ENCODE measurements at regions not wholly inside any gene's neighbourhood (a gene's known extent, or its start where the extent isn't known, plus 50 kb on each side); places are given as distances from the start of the nearest gene placed in this dataset.

DNA sequence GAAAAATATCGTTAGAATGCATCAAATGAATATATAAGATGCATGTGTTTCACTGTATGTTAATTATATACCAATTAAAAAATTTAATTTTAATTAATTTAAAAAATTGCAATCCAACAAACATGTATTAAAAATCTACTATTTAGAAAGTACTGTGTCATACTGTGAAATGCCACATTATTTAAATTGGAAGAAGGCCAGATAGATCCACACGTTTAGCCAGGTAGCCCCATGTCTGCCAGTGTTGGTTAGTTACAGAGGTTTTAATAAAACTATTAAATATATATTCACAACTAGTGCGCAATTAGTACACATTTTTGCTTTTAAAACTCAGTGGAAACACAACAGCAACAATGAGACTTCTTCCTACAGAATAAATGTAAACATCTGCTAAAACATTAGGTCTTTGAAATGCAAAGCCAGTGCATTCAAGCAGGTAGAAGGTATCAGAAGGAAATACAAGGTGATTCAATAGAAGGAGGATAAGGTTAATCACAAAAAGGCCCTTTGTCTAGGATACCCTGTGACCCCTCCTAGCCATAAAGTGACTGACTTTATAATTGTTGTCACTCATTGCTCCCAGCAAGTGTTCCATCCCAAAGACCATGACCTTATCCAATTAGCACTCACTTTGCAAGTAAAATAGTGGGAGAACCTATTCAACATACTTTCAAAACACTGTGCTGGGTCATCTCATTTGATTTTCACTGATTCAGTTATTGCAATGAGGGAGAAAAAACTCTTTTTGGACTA is 211.5 kb downstream of the TTLL7 start:
- TF ChIP-seq GATA3 (IDR thresholded peaks at IDR 0.05; ENCODE audit: low read depth, low read length) (no peak), GATA2 (IDR thresholded peaks at IDR 0.05; ENCODE audit: low read depth, low read length) (no peak)

DNA sequence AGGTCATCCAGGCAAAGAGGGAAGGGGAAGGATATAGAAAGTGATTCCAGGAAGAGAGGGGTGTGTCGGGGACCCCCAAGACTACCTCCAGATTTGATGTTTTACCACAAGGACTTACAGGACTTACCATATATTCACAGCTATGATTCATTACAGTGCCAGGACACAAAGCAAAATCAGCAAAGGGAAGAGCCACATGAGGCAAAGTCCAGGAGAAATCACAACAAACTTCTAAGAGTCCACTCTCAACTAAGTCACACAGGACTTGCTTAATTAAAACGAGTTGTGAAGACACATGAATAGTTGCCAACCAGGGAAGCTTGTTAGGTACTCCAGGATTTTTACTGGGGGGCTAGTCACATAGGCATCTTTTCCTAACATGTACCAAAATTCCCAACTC is 217.3 kb downstream of the TTLL7 start:
- TF ChIP-seq GATA2 (IDR thresholded peaks at IDR 0.05; ENCODE audit: low read depth, low read length) (no peak), GATA3 (IDR thresholded peaks at IDR 0.05; ENCODE audit: low read depth, low read length) (no peak)

DNA sequence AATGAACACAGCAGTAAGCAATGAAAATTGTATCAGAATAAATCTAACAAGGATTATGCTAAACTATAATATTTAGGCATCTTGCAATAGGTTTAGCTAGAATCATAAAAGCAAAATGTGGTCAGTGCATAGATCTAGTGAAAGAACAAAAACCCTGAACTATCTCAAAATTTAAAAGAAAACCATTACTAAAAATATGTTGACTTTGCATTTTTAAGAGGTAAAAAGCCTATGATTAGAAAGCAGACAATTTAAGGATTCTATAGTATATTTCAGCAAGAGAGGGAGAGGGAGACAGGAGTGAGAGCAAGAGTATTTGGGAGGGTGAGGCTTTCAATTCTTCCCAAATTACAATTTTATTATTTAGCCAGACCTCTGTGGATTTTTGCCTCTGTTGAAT is 219.4 kb downstream of the TTLL7 start:
- no peak for TF ChIP-seq GATA2 (IDR thresholded peaks at IDR 0.05; ENCODE audit: low read depth, low read length)
- no peak for TF ChIP-seq GATA3 (IDR thresholded peaks at IDR 0.05; ENCODE audit: low read depth, low read length)

DNA sequence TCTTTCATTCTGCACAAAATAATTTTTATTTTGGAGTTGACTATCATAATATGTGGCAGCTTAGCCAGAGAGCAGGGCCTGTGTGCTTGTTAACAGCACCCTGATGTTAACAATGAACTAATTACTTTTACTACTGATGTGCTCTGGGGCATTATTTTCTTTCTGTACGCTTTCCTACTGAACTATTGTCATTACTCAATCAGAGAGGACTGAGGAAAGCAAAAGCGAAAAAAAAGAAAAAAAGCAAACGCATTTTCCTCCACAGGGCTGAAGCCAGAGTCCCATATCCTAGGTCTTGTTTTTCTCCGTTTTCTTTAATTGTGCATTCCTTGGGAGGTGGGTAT is 221.2 kb downstream of the TTLL7 start:
- no peak for TF ChIP-seq GATA2 (IDR thresholded peaks at IDR 0.05; ENCODE audit: low read depth, low read length)
- no peak for TF ChIP-seq GATA3 (IDR thresholded peaks at IDR 0.05; ENCODE audit: low read depth, low read length)

DNA sequence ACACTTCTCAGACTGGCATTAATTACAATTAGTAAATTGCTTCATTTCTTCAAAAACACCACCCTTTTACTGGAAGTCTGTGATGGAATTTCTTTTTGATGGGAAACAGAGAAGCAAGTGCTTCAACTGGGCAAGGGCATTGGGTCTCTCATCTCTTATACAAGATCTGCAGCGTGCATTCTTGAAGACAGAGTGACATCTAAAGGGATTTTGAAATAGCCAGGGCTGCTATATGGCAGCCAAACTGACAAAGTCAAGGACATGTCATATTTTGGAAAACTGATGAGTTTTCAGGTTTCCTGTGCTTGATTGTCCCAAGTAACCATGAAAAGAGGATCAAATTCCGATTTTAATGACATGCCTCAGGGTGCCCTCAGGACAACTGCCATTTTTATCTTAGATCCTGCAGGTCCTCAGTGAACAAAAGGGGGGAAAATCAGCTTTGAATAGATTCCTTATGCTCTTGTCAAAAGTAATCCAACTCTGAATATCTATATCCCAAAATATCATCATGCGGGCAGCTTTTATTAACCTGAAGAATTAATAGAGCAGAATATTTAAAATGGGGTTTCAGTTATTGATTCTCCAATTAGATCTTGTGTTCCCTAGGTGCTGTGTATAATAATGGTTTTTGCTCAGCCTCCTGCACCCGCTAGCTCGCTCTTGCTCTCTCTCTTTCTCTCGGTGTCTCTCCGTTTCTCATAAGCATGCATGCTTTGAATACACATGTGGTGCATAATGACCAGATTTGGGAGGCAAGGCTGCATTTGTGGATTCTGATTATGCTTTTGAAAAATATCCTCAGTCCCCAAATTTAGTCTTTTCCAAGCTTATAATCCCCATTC is 221.8 kb downstream of the TTLL7 start:
- no peak for TF ChIP-seq GATA3 (IDR thresholded peaks at IDR 0.05; ENCODE audit: low read depth, low read length)
- TF ChIP-seq GATA2 (IDR thresholded peaks at IDR 0.05; ENCODE audit: low read depth, low read length) = no peak

DNA sequence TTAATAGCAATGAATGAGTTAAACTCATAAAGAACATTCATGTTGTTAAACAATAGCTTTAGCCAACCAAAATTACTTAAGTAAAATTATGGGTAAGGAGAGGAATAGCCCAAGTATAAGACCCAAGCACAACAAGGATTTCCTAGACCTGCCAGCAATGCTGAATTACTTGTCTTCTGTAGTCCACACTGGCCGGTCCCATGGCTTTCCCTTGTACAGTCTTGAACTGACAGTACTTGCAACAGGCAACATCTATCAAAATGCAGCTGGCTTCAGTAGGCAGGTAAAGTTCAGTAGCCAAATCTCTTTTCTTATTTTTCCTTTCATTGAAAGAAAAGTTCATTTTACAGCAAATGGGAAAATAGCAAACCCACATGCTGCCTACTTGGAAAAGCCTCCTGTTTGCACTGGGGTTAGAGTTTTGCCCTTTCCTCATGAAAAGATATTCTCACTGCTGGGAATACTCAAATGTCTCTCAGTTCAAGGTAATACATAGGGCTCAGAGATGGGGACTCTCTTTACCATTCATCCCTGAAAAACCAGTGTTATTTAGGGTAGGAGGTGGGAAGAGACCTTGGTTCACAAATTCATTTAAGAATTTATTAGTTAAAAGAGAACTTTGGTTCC is 222.8 kb downstream of the TTLL7 start:
- TF ChIP-seq GATA2 (IDR thresholded peaks at IDR 0.05; ENCODE audit: low read depth, low read length) = no peak
- no peak for TF ChIP-seq GATA3 (IDR thresholded peaks at IDR 0.05; ENCODE audit: low read depth, low read length)

DNA sequence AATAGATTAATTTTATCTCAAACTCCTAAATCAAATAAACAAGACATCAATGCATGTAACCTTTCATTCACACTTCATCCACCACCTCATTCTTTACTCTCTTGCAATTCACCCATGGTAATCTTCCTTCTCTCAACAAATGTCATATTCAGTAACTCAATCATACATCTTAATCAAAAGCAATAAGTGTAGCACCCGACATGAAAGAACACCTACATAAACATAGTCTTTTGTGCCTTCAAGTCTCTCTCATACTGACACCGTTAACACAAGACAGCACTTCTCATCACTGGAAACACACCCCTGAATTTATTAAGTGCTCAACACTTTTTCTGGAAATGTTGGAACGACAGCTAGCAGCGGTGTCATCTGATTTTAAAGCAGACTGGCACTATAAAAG is 225.9 kb downstream of the TTLL7 start:
- no peak for TF ChIP-seq GATA3 (IDR thresholded peaks at IDR 0.05; ENCODE audit: low read depth, low read length)
- no peak for TF ChIP-seq GATA2 (IDR thresholded peaks at IDR 0.05; ENCODE audit: low read depth, low read length)

DNA sequence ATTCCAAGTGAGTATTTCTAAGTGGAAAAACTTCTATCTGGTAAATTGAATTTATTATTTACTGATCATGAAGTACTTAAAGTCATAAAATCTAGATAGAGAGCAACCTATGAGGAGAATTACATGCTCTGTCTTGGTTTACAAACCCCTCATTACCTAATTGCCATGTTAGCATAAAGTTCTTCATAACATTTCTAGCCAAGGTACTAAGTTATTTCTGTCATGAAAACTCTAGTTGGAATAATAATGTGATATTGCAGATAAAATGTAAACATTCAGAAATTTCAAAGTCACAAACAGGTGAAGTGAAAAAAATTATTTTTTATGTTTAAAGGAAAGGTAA is 228.6 kb downstream of the TTLL7 start:
- TF ChIP-seq GATA3 (IDR thresholded peaks at IDR 0.05; ENCODE audit: low read depth, low read length) = no peak
- TF ChIP-seq GATA2 (IDR thresholded peaks at IDR 0.05; ENCODE audit: low read depth, low read length) = no peak

DNA sequence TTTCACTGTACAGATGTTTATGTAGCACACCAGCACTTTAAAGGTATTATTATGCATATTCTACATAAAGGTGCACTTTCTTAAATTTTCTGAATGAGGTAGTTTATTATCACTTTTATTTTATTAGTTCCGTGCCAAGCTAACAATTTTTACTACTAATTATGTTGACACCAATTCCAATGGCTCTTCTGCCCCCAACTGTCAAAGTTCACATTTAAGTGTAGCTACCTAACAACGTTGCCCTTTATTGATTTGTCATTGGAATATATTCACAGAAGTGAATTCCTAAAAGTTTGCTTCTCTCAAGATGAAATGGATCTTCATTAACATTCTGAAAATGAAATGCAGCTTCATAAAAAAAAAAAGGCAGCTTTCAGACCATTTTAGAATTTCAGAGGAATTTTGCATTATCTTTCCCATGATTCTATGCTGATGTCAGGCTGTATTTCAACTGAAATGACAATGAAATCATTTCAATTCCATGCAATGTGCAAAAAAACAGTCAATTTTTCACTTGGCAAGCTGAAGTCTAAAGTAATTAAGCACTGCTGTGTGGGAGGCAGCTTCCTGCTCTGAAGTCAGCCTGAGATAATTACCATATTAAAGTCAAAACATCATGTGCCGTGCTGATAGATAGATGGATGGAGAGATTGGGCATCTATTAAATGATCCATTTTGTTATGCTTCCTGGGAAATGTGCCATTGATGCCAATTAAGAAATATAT is 229.2 kb downstream of the TTLL7 start:
- peak; percentile 53 for TF ChIP-seq GATA2 (IDR thresholded peaks at IDR 0.05; ENCODE audit: low read depth, low read length)
- no peak for TF ChIP-seq GATA3 (IDR thresholded peaks at IDR 0.05; ENCODE audit: low read depth, low read length)

DNA sequence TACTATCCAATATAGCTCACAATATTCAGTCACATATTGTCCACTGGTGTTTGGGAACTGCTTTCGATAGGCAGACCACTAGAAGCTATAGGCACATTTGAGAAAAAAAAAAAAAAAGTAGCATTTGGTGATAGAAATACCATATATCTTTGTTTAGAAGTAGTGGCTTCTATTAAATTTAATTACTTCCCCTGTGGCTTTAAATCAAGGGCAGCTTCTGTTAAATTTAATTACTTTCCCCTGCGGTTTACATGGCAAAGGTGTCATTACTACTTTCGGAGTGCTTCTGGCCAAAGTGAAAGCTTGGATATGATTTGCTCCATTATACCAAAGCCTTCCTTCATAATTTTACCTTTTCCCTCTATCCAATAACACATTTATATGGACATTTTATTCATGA is 229.9 kb downstream of the TTLL7 start:
- TF ChIP-seq GATA3 (IDR thresholded peaks at IDR 0.05; ENCODE audit: low read depth, low read length) (no peak), GATA2 (IDR thresholded peaks at IDR 0.05; ENCODE audit: low read depth, low read length) (no peak)

DNA sequence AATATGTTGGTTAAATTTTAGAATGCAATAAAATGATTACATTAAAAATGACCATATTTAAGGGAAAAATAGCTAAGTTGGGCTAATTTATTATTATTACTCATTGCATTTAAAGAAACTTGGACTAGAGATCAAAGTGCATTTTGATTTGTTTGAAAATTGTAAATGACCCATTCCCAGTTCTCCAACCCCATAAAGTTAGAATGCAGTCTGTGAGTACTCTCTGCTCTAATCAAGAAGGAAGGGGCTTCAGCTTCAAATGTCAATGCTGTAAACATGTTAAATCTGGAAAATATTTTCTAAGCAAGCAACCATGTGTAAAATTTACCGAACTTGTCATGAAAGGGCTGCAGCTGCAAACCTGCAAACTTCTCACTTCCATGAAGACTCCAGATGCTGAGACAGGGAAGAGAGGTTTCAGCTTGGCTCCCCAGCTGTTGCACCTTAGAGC is 232.7 kb downstream of the TTLL7 start:
- TF ChIP-seq GATA3 (IDR thresholded peaks at IDR 0.05; ENCODE audit: low read depth, low read length) (no peak), GATA2 (IDR thresholded peaks at IDR 0.05; ENCODE audit: low read depth, low read length) (no peak)

DNA sequence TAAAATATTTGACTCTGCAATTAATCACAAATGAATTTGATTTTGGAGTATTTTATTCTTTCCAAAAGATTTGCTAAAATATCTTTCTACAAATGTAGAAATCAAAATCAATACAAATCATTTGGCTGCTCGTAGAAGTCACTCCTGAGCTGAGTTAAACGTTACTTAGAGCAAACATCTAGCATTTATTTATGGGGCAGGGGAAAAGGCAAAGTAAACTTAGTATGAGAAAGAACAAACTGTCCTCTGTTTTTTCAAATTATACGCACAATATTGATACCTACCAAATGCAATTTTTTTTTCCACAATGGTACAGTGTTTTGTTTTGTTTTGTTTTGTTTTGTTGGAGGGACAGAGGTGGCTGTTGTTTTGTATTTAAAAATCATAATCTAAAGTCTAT is 233.8 kb downstream of the TTLL7 start:
- TF ChIP-seq GATA3 (IDR thresholded peaks at IDR 0.05; ENCODE audit: low read depth, low read length) = no peak
- TF ChIP-seq GATA2 (IDR thresholded peaks at IDR 0.05; ENCODE audit: low read depth, low read length) = no peak

DNA sequence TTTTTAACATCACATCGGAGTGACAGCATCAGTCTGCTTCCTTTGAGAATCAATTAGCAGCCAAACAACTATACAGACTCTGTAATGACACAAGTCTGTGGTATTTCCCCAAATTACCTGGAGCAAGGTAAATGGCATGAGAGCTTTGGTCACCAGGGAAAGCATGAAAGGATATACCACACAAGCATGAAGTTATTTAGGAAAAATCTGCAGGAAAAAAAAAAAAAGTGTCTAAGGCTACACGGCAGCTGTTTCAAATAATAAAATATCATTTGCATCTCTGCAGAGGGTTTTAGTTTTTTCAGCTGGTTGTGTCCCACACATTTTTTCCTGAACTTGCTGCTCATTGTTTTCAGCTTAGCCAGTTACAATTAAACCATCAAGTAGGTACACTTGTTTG is 234.7 kb downstream of the TTLL7 start:
- TF ChIP-seq GATA2 (IDR thresholded peaks at IDR 0.05; ENCODE audit: low read depth, low read length) (peak; percentile 81), GATA3 (IDR thresholded peaks at IDR 0.05; ENCODE audit: low read depth, low read length) (peak; percentile 69)
